ENCODE measurements at regions not wholly inside any gene's neighbourhood (a gene's known extent, or its start where the extent isn't known, plus 50 kb on each side); places are given as distances from the start of the nearest gene placed in this dataset.

DNA sequence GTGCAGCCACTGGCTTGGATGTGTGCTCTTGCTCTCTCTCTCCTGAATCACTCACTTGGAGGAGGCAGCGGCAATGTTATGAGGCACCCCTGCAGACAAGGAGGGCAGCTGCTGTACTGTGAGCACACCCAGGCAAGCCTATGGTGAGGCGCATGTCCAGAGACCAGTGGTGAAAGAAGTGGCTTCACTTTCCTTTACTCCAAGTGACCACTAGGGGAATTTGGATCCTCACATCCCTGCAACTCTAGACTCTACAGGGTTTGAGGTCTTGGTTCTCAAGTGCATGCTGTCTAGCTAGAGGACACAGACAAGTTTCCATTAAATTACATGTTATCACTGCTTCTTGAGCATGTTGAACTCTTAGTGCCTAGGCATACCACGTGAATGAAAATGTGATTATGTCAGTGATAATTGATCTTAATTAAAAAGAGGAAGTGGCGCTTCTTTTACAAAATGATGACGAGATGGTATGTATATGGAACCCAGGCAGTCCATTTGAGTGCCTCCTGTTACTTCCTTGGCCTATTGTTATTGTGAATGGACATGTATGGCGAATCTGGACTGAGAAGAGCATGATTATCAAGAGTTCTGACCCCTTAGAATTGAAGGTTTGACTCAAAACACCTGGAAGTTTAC is 181.0 kb upstream of the CDH2 start:
- Histone ChIP-seq H3K36me3 (ENCODE audit: control insufficient read depth, insufficient read depth, low read length) (no peaks in the 10 kb centered on the region), H3K9me3 (replicated peaks; ENCODE audit: control insufficient read depth, low read depth, low read length) (no peaks in the 10 kb centered on the region), H3K27me3 (ENCODE audit: control insufficient read depth, insufficient read depth, low read length) (no peaks in the 10 kb centered on the region), H3K27ac (ENCODE audit: low read length) (no peak overlapping the region), H3K4me3 (ENCODE audit: low read length) (no peak overlapping the region), H3K4me1 (ENCODE audit: control insufficient read depth, insufficient read depth, low read length) (no peaks in the 10 kb centered on the region)
- no peak for DNase-seq
- 79% methylated on average over 5 of the region's 6 CpGs for WGBS (ENCODE audit: insufficient coverage)

DNA sequence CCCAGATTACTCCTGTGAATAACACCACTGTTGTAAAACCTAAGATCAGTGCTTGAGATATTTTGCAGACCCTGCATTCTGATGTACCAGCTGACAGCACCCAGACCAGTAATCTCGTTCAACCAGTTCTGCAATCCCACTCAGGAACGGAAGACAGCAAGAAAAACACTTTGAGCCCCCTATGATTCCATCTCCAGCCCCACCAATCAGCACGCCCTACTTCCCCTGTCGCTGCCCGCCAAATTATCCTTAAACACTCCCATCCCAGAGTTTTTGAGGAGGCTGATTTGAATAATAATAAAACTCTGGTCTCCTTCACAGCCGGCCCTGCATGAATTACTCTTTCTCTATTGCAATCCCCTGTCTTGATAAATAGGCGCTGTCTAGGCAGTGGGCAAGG is 173.9 kb upstream of the CDH2 start:
- no peaks in the 10 kb centered on the region for H3K27me3 ChIP-seq (ENCODE audit: control insufficient read depth, insufficient read depth, low read length)
- H3K9me3 ChIP-seq (replicated peaks; ENCODE audit: control insufficient read depth, low read depth, low read length) = no peaks in the 10 kb centered on the region
- DNase-seq = no peak
- no peaks in the 10 kb centered on the region for H3K4me1 ChIP-seq (ENCODE audit: control insufficient read depth, insufficient read depth, low read length)
- no peaks in the 10 kb centered on the region for H3K36me3 ChIP-seq (ENCODE audit: control insufficient read depth, insufficient read depth, low read length)
- H3K27ac ChIP-seq (ENCODE audit: low read length) = no peak overlapping the region
- H3K4me3 ChIP-seq (ENCODE audit: low read length) = no peak overlapping the region
- 80% methylated on average over 2 of the region's 7 CpGs for WGBS (ENCODE audit: insufficient coverage)

DNA sequence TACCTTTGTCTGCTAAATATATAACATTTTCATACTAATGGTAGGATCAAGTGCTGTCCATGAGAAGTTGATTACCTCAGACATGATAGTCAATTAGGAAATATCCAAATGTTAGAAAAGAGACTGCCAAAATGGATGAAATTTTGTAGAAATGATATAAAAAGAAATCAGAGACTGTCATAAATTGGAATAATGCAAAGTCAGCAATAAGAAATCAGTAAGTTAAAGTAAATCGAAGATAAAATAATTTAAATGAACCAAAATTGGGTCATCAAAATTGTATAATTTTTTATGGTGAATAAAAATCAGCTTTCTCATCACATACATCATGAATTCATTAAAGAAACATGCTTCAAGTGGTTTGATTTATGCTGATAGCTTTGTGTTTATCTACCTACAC is 165.3 kb upstream of the CDH2 start:
- no CpG with 5 or more reads among the region's 1 CpG for WGBS (ENCODE audit: insufficient coverage)
- H3K9me3 ChIP-seq (replicated peaks; ENCODE audit: control insufficient read depth, low read depth, low read length) = no peaks in the 10 kb centered on the region
- H3K4me1 ChIP-seq (ENCODE audit: control insufficient read depth, insufficient read depth, low read length) = no peaks in the 10 kb centered on the region
- no peak overlapping the region for H3K4me3 ChIP-seq (ENCODE audit: low read length)
- DNase-seq = no peak
- H3K27me3 ChIP-seq (ENCODE audit: control insufficient read depth, insufficient read depth, low read length) = no peaks in the 10 kb centered on the region
- no peaks in the 10 kb centered on the region for H3K36me3 ChIP-seq (ENCODE audit: control insufficient read depth, insufficient read depth, low read length)
- no peak overlapping the region for H3K27ac ChIP-seq (ENCODE audit: low read length)

DNA sequence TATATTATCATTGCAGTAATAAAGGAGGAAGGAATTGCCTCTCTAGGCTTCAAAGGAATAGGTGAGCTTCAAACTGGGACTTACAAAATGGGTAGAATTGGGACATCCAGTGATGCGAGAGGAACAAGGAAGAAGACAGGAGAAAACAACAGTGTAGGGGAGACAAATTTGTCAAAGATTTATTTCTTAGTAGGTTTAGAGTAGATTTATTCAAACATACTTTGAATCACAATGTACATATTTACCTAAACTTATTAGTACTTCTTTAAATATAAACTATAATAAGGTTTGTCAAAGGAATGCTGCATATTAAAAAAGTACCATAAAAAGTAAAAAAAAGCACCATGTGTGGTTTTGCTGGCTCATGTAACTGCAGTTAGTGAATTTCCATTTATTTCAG is 161.4 kb upstream of the CDH2 start:
- WGBS (ENCODE audit: insufficient coverage) = no CpG with 5 or more reads among the region's 1 CpG
- Histone ChIP-seq H3K4me1 (ENCODE audit: control insufficient read depth, insufficient read depth, low read length) (no peaks in the 10 kb centered on the region), H3K9me3 (replicated peaks; ENCODE audit: control insufficient read depth, low read depth, low read length) (no peaks in the 10 kb centered on the region), H3K27me3 (ENCODE audit: control insufficient read depth, insufficient read depth, low read length) (no peaks in the 10 kb centered on the region), H3K4me3 (ENCODE audit: low read length) (no peak overlapping the region), H3K27ac (ENCODE audit: low read length) (no peak overlapping the region), H3K36me3 (ENCODE audit: control insufficient read depth, insufficient read depth, low read length) (no peaks in the 10 kb centered on the region)
- DNase-seq = no peak

DNA sequence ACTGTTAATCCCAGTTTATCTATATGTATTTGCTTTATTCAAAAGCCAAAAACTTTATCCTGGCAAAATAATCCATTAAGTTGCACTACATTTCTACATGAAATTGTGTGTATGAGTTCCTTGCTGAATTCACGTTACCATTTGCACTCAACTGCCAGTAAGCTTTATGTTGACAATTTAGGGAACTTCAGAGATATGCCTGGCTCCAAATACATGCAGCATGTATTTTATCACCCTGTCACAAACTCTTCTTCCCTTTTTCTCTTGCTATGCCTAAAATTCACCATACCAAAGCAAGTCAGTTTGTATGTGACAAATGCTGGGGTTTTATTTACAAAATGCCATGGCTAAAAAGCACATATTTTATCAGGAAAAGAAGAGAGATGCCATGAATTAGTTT is 157.6 kb upstream of the CDH2 start:
- Histone ChIP-seq H3K36me3 (ENCODE audit: control insufficient read depth, insufficient read depth, low read length) (no peaks in the 10 kb centered on the region), H3K27ac (ENCODE audit: low read length) (no peak overlapping the region), H3K4me3 (ENCODE audit: low read length) (no peak overlapping the region), H3K4me1 (ENCODE audit: control insufficient read depth, insufficient read depth, low read length) (no peaks in the 10 kb centered on the region), H3K27me3 (ENCODE audit: control insufficient read depth, insufficient read depth, low read length) (no peaks in the 10 kb centered on the region), H3K9me3 (replicated peaks; ENCODE audit: control insufficient read depth, low read depth, low read length) (no peaks in the 10 kb centered on the region)
- no CpG with 5 or more reads among the region's 1 CpG for WGBS (ENCODE audit: insufficient coverage)
- no peak for DNase-seq

DNA sequence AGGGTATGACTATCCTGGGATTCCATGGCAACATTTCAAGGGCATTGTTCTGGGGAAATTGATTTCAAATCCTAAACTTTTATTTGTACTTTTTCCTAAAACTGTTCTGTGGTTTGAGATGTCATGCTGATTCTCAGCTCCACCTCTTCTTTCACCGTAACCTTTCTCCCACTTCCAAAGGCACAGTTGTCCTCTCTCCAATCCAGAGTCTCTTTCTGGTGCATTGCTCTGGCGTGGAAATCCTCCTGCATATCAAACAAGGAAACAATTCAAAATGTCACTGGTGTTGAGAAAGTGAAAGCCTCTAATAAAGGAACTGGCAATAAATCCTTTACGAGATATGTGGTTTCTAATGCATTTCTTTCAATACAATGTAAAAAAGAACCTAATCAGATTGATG is 155.1 kb upstream of the CDH2 start:
- no peaks in the 10 kb centered on the region for H3K27me3 ChIP-seq (ENCODE audit: control insufficient read depth, insufficient read depth, low read length)
- no CpG with 5 or more reads among the region's 3 CpGs for WGBS (ENCODE audit: insufficient coverage)
- H3K4me1 ChIP-seq (ENCODE audit: control insufficient read depth, insufficient read depth, low read length) = no peaks in the 10 kb centered on the region
- no peaks in the 10 kb centered on the region for H3K36me3 ChIP-seq (ENCODE audit: control insufficient read depth, insufficient read depth, low read length)
- H3K9me3 ChIP-seq (replicated peaks; ENCODE audit: control insufficient read depth, low read depth, low read length) = no peaks in the 10 kb centered on the region
- no peak overlapping the region for H3K27ac ChIP-seq (ENCODE audit: low read length)
- DNase-seq = no peak
- no peak overlapping the region for H3K4me3 ChIP-seq (ENCODE audit: low read length)

DNA sequence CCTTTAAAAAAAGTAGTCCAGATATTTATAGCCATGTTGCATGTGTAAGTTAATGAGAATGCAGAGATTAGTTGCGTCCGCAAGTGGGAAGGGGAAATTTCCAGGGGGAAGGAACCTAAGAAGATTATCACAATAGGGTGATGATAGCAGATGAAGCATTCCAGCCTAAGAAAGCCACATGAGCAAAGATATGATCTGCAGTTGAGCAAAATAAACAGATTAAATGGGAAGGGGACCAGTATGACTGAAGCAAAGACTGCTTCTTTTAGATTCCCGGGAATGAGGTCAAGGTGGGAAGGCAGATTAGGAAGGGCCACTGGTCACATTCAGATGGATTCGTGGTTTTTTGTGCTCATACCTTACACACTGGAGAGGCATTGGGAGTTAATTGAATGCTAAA is 154.6 kb upstream of the CDH2 start:
- no peaks in the 10 kb centered on the region for H3K9me3 ChIP-seq (replicated peaks; ENCODE audit: control insufficient read depth, low read depth, low read length)
- no peaks in the 10 kb centered on the region for H3K36me3 ChIP-seq (ENCODE audit: control insufficient read depth, insufficient read depth, low read length)
- no peak for DNase-seq
- no peaks in the 10 kb centered on the region for H3K4me1 ChIP-seq (ENCODE audit: control insufficient read depth, insufficient read depth, low read length)
- no peaks in the 10 kb centered on the region for H3K27me3 ChIP-seq (ENCODE audit: control insufficient read depth, insufficient read depth, low read length)
- H3K4me3 ChIP-seq (ENCODE audit: low read length) = no peak overlapping the region
- H3K27ac ChIP-seq (ENCODE audit: low read length) = no peak overlapping the region
- 92% methylated on average over 4 of the region's 4 CpGs for WGBS (ENCODE audit: insufficient coverage)

DNA sequence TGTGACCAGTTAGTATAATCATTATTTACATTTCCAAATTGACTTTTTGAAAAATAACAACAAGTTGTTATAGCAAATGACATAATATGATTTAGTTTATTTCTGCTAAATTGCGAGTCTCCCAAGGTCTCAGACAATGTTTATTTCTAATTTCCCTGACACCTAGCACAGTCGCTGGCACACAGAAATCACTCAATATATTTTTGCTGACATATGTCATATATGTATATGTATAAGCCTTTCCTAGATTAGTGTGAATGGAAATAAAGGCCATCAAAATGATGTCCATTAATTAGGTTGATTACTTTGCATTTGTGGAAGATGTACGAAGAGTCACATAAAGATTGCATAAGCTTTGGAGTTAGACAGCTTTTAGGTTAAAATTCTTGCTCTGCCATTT is 136.7 kb upstream of the CDH2 start:
- no peaks in the 10 kb centered on the region for H3K36me3 ChIP-seq (ENCODE audit: control insufficient read depth, insufficient read depth, low read length)
- H3K4me3 ChIP-seq (ENCODE audit: low read length) = no peak overlapping the region
- WGBS (ENCODE audit: insufficient coverage) = 83% methylated on average over 1 of the region's 3 CpGs
- no peaks in the 10 kb centered on the region for H3K27me3 ChIP-seq (ENCODE audit: control insufficient read depth, insufficient read depth, low read length)
- no peak overlapping the region for H3K27ac ChIP-seq (ENCODE audit: low read length)
- H3K9me3 ChIP-seq (replicated peaks; ENCODE audit: control insufficient read depth, low read depth, low read length) = no peaks in the 10 kb centered on the region
- DNase-seq = no peak
- no peaks in the 10 kb centered on the region for H3K4me1 ChIP-seq (ENCODE audit: control insufficient read depth, insufficient read depth, low read length)

DNA sequence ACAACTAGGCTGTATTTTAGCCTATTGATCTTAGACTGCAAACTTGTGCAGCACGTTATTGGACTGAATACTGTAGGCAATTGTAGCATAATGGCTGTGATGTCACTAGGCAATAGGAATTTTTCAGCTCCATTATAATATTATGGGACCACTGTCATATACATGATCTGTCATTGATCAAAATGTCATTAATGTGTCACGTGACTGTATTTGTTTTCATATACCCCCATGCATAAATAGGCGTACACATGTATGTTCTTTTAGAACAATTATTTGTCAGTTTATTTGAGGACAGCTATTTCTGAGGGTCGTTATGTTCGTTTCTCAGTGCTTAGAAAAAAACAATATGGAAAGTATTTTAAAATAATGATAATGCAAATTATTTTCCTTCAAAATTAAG is 111.9 kb upstream of the CDH2 start:
- no peak for DNase-seq
- H3K27ac ChIP-seq (ENCODE audit: low read length) = no peak overlapping the region
- no peaks in the 10 kb centered on the region for H3K4me1 ChIP-seq (ENCODE audit: control insufficient read depth, insufficient read depth, low read length)
- no CpG with 5 or more reads among the region's 5 CpGs for WGBS (ENCODE audit: insufficient coverage)
- H3K4me3 ChIP-seq (ENCODE audit: low read length) = no peak overlapping the region
- H3K27me3 ChIP-seq (ENCODE audit: control insufficient read depth, insufficient read depth, low read length) = no peaks in the 10 kb centered on the region
- H3K36me3 ChIP-seq (ENCODE audit: control insufficient read depth, insufficient read depth, low read length) = no peaks in the 10 kb centered on the region
- H3K9me3 ChIP-seq (replicated peaks; ENCODE audit: control insufficient read depth, low read depth, low read length) = no peaks in the 10 kb centered on the region

DNA sequence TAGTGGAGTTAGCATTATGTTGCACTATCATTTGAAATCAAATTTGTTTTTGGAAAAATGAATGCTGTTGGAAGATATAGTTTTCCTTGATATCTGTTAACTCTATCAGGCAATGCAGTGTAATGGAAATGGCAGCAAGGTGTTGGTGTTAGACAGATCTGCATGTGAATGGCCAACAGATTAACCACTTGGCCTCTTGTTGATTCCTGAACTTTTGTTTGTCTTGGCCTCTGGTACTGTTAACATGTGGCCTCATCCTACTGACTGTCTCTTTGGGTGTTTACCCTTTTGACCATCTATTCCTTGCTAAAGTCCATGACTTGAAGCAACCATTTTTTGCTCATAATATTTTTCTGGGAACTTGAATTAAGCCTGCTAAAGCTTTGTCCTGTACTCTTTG is 110.2 kb upstream of the CDH2 start:
- no peaks in the 10 kb centered on the region for H3K9me3 ChIP-seq (replicated peaks; ENCODE audit: control insufficient read depth, low read depth, low read length)
- no peaks in the 10 kb centered on the region for H3K4me1 ChIP-seq (ENCODE audit: control insufficient read depth, insufficient read depth, low read length)
- H3K27me3 ChIP-seq (ENCODE audit: control insufficient read depth, insufficient read depth, low read length) = no peaks in the 10 kb centered on the region
- no peak overlapping the region for H3K4me3 ChIP-seq (ENCODE audit: low read length)
- no peak overlapping the region for H3K27ac ChIP-seq (ENCODE audit: low read length)
- H3K36me3 ChIP-seq (ENCODE audit: control insufficient read depth, insufficient read depth, low read length) = no peaks in the 10 kb centered on the region
- DNase-seq = no peak

DNA sequence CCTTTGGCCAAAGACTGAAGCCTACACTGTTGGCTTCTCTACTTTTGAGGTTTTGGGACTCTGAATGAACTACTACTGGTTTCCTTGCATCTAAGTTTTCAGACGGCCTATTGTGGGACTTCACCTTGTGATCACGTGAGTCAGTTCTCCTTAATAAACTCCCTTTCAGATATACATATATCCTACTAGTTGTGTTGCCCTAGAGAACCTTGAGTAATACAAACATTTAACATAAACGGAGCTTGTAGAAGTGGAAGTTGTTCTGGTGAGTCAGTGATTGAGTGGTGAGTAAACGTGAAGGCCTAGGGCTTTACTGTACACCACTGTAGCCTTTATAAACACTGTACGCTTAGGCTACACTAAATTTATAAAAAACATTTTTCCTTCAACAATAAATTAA is 107.2 kb upstream of the CDH2 start:
- no CpG with 5 or more reads among the region's 5 CpGs for WGBS (ENCODE audit: insufficient coverage)
- Histone ChIP-seq H3K9me3 (replicated peaks; ENCODE audit: control insufficient read depth, low read depth, low read length) (no peaks in the 10 kb centered on the region), H3K27me3 (ENCODE audit: control insufficient read depth, insufficient read depth, low read length) (no peaks in the 10 kb centered on the region), H3K27ac (ENCODE audit: low read length) (no peak overlapping the region), H3K4me3 (ENCODE audit: low read length) (no peak overlapping the region), H3K36me3 (ENCODE audit: control insufficient read depth, insufficient read depth, low read length) (no peaks in the 10 kb centered on the region), H3K4me1 (ENCODE audit: control insufficient read depth, insufficient read depth, low read length) (no peaks in the 10 kb centered on the region)
- no peak for DNase-seq

Data from muscle of leg (tissue), 3 donors.